Activated T-cell treated with anti-CD3 and anti-CD28 coated beads for 24 hours (primary cell): ENCODE measurements at regions not wholly inside any gene's neighbourhood (a gene's known extent, or its start where the extent isn't known, plus 50 kb on each side); places are given as distances from the start of the nearest gene placed in this dataset.

Source experiments
- DNase-seq: peaks from one replicate; pipeline ENCODE4 v3.0.0-alpha.2; 2020; ENCODE audit warnings: low read depth

DNA sequence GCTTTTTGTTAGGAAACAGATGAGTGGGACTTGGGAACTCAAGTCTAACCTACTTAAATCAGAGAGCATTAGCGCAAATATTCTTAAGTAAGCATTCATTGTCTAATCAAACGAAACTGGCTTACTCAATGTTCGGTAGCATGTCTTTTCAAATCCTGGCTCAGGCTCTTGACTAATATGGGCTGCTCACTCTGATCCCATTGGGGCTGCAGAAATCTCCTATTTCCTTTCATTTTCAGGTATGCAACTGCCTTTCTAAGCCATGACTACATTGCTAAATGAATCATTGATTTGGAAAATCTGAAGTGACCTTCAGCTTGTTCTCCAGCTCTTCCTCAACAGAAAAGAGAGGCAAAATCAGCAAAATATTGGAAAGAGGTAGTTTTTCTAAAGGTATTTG is 2084.4 kb upstream of the PIK3C3 start:
- no peak for DNase-seq

DNA sequence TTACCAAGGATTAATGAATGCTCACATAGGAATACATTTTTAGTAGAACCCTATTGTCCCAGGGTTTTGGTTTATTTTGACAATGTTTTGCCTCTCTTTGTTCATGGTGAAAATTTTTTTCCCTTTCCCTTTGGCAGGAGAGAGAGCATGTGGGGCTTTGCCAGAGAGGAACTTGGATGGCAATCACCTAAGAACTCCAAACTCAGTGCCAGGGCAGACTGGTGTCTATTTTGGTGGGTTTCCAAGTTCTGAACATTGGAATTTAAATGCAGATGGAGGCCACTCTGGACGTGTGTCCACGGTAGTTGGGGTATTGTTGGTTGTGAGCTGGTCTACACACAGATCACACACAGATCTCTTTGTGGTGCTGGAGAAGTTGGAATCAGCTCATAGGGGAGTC is 2091.1 kb upstream of the PIK3C3 start:
- no peak for DNase-seq

DNA sequence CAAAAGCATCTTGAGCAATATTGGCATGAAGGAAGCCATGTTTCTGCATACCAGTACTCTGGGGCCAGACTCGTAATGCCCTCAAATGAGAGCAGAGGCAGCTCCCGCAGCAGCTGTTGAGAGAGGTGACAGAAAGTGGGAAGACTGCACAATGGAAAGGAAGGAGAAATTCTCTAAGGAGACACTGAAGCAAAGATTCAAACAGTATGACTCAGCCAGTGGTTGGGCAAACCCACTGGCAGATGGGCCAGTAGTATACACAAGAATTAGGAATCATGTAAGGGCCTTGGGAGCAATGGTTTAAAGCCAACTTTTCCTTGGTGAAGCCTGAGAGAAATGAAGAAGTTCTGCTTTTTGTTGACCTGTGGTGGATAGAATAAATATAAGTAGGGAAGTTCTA is 2092.7 kb upstream of the PIK3C3 start:
- DNase-seq, result no peak

DNA sequence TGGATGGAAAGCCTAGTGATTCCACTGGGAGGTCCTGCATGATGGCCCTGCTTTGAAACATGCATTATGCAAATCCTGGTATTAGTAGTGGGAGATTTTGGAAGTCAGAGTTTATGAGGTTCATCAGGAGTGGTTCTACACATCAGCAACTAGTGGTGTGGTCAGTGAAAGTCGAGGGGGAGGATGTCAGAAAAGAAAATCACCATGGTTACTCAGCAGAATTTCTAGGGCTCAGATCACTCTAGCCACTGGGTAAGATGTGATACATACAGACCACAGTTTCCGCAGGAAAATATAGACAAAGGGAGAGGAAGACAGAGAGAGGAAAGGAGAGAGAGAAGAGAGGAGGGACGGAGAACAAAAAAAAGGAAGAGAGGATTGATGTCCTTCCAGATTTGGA is 2100.7 kb upstream of the PIK3C3 start:
- DNase-seq, result no peak

DNA sequence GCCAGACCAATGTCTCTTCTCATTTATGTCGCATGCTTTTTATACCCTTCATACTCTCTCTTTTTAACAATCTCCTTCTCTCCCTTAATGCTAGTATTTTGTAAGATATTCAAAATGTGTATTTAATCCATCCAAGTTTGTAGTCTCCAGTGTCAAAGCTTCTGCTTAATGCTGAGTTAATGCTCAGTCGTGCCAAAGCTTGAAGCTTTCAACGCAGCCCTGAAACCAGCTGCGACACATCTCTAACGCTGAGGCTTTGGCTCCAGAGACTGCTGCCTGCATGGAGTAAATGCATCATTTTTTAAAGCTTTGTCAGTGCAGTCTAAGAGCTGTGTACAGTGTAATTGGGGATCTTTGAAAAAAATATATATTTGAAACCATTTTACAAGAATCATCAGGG is 2108.8 kb upstream of the PIK3C3 start:
- no peak for DNase-seq

DNA sequence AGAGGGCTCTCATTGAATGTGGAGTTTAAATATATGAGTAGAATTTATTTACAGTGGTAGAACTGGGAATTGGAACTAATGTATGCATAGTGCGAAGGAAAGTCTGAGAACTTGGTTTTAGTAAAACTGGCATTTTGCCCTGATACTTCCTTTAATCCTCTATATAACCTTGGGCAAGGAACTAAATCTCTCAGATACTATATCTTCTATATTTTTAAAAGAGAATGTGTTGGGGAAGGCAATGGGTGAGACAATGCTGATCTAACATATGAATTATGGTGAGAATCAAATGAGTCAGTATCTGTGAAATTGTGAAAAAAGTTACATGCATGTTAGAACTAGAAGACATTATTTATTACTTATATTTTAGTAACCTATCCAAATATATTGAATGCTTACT is 2109.4 kb upstream of the PIK3C3 start:
- DNase-seq, result no peak

DNA sequence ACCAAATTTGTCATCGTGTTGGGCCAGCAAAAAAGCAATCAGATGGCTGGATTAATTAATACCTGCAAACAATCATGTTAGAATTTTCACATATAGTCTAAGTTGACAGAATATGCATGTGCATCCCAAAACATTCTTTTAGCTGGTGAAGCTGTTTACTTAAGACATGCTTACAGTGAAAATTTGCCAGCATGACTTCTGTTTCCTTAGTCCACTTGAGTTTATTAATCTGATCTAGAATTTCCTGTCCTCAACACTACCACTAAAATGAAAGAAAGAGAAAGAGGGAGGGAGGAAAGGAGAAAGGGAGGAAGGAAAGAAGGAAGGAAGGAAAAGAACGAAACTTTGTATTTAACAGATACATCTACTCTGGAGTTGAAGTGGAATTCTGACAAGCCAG is 2109.9 kb upstream of the PIK3C3 start:
- no peak for DNase-seq

DNA sequence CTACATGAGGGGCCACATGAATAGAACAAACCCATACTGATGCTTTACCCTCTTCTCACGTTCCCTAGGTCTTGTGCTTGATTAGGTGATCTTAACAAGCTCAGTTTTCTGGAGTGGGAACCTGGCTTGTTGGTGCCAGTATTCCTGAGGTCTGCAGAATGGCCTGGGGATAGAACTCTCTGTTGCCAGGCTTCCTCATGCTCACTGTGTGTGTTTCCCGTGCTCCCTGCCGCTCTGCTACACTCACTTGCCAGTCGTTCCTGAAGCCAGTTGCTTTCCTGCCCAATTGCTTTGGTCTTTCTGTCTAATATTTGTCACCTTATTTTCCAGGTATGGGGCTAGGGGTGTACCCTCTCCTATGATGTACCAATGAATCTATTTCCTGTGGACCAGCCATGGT is 2111.5 kb upstream of the PIK3C3 start:
- DNase-seq, result no peak

DNA sequence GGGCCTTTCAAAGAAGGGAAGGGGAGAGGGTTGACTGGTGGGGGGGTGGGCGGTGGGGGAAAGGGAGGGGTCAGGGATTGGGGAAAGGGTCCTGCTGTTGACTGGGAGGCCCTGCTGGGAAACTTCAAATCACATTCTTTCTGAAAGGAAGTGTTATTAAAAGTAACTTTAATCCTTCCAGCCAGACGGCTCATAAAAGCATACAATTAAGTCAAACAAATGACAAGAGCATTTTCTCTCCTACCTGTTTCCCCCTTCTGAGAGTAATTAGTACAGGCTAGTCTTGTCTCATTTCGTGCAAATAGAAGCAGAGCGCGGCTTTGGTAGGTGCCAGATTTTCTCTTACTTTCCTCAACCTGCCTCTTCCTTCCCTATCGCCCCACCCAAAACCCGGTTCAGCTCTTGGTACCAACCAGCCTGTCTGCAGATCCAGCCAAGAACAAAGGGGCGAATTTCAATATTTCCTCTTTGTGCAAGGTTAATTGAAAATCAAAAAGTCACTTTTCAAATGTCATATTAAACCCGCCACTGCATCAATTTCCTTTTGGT is 2112.6 kb upstream of the PIK3C3 start:
- no peak for DNase-seq

DNA sequence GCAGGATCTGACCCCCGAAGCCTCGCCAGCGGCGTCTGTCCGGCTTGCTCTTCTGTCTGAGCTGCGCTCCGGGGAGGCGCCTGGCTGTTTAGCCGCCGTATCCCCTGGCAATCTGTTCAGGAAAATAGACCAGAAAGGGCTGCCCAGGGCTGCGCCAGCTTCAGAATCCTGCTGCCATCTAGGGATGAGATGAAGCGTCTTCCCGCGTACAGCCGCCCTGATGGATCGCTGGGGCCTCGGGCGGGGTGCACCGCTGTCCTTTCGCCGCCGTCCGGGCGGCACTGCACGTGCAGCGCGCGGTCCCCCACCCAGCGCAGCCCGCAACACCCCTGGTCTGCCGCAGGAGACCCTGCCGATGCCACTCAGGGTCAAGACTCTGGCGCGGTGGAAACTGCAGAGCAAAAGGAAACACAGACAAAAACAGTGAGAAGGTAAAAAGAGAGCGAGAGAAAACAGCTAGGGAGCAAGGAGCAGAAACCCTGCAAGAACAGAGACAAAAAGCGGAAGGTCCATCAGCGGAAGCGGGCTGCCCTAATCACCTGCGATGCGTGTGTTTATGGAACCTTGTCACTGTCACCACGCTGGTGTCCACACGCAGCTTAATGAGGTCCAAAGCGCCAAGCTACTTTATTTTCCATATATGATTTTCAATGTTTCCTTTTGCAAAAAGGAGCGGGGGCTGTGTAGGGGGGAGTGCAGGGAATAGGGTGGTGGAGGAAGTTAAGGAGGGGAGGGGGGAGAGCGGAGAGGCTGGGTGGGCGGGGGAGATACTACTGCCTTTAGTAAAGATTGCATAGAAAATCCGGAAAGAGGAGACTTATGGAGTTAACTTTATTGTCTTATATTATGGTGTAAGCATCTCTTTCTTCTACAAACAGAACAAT is 2113.3 kb upstream of the PIK3C3 start:
- DNase-seq, result no peak

DNA sequence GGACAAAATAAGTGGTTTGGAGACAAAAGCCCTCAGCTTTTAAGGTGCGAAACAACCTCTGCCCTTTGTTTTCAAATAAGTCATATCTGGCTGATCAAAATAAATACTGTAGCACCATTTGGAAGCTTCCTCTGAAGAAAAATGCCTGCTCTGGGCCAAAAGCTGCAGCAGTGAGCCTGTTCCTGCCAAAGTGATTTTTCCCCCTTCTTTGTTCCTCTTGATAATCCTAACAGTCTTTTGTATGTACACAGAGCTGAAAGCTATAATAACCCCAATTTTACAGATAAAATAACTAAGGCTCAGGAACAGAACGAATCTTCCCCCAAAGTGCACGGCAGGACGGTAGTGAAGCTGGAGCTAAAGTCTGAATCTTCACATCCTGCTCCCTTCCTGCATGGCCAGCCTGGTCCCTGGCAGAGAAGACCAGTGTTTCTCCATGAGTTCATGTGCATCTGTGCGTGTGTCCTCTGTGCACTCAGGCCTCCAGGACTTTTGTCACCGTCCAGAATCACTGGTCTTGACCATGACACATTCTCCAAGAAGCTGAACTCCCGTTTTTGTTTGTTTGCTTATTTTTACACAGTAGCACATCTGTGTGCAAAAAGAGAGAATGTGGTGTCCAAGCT is 2114.1 kb upstream of the PIK3C3 start:
- DNase-seq, result no peak

DNA sequence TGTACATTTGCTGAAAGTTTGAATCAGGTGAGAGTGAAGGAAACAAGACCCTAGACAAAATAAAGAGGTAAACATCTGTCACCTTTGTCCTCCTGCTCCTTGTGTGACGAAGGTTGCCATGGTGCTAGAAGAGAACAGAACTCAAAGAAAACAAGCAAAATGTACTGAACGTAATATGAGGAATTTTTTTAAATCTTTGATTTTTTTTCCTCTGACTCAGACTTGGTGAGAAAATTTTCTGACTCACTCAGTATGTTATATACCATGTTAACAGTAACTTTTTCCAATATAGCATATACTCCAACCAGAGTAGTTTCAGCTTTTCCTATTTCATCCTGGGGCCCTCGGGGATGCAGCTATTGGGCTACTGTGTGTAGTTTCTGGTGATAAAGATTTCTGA is 2114.6 kb upstream of the PIK3C3 start:
- DNase-seq, result no peak

DNA sequence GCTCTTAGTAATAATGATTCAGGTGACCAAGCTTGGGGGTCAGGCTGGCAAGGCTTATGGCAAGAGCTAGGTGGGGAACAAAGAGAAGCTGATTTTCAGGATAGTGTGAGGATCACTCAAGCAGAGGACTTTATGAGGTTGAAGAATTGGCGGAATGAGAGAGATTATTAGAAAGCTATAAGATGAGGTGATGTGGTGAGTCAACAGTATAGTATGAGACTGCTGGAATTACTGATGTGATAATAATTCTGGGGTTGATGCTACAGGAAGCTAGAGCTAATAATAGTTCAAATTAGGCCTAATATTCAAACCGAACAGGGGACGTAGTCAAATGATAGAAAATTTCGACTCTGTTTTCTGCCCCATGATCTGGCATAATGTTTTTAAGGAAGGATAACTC is 2115.3 kb upstream of the PIK3C3 start:
- DNase-seq, result no peak

DNA sequence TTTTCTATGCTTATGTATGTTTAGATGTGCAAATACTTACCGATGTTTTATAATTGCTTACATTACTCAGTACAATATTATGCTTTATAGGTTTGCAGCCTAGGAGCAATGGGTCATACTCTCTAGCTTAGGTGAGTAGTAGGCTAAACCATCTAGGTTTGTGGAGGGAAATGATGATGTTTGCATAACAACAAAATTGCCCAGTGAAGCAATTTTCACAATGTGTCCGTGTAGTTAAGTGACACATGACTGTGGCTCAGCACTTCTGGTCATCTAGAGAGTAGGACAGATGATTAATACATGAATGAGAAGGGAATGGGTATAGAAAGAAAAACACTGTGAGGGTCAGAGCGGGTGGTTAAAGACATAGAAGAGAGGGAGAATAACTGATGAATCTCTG is 2116.2 kb upstream of the PIK3C3 start:
- DNase-seq, result no peak

DNA sequence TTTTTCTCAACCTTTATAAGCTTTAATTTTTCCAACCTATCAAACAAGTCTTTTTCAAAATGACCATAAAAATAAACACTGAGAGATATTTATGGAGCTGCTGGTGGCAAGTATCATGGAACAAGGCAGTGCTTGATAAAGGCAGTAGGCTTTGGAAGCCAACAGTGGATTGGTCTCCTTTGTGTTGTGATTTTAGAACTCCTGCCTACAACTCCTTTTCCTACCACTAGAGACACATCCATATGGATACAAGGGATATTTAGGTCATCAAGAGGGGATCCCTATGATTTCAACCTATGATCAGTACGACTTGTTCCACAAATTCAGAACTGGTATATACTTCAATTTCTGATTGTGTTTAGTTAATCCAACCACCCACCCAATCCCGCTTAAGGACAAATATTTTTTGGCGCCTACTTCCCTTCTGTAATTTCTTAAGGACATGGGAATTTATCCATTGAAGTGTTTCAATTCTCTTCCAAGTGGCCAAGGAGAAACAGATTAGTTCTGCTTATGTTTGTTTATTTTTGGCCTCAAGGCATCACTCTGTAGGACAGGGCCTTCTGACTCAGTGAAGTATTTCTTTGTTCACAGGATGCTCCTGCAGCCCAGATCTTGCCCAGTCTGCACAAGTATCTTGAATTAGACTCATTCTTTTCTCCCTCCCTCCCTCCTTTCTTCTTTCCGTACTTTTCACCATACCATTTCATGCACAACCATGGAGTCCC is 2119.6 kb upstream of the PIK3C3 start:
- DNase-seq, result no peak

DNA sequence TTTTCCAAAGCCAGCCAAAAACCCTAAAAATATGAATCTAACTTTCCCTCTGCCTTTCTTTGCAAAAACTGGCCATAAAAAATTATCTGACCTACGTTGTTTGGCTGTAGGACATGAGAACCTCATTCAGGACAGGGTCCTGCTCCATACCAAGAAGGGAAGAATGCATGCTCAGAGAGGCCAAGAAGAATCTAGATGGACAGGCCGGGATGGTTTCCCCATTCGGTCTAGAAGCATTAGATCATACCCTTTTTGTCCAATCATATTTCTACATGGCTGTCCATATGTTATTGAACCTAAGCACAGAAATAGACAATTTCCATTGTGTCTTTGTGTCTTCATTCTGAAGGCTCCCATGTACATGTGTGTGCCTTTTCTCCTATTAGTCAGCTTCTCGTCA is 2120.4 kb upstream of the PIK3C3 start:
- no peak for DNase-seq

DNA sequence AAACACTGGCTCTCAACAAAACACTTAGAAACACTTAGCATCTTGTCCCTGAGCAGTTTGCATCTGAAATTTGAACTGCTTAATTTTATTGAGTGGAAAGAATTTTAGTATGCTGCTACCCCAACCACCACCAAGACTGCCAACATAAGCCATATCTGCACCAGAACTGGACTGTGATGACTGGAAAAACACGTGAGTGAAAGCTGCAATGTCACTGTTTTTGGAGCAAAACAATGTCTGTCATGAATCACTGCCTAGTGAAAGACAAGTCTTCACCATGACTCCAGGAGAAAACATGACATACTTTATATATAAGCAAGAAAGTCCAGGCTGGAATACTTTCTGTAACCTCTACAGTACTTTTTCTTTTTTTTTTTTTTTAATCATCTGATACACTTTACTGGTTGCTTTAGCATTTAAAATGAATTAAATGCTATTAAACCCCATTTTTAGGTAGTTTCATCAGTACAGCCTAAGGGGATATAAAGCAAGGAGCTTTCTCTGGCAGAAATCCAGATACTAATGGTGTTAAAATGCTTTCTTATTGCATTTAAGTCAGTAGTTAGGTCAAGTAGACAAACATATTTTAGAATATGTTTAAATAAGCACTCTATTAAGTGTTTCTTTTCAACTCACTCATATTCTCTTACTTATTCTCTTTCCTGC is 2129.4 kb upstream of the PIK3C3 start:
- DNase-seq, result no peak

DNA sequence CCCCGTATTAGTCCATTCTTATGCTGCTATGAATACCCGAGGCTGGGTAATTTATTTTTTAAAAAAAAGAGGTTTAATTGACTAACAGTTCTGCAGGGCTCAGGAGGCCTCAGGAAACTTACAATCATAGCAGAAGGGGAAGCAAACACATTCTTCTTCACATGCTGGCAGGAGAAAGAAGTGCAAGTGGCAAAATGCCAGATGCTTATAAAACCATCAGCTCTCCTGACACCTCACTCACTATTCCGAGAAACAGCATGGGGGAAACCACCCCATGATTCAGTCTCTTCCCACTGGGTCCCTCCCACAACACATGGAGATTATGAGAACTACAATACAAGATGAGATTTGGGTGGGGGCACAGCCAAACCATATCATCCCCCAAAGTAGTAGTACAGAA is 2148.5 kb upstream of the PIK3C3 start:
- no peak for DNase-seq

DNA sequence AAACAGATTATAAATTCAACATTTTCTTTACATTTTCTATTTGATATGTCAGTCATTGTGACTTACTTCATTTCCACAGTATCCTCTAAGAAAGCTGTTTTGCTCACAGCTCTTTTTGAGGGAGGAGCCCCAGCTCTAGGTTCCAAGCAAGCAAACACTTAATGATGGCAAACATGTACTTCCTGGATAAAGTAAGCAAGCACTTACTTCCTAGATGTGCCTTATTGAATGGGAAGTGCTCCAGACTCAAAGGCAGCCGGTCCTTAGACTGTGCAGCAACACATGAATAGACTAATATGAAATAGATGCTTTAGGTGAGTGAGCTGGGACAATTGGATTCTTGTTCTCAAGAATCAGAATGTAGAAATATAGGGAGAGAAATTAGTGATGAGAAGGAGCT is 2149.8 kb upstream of the PIK3C3 start:
- DNase-seq, result no peak

DNA sequence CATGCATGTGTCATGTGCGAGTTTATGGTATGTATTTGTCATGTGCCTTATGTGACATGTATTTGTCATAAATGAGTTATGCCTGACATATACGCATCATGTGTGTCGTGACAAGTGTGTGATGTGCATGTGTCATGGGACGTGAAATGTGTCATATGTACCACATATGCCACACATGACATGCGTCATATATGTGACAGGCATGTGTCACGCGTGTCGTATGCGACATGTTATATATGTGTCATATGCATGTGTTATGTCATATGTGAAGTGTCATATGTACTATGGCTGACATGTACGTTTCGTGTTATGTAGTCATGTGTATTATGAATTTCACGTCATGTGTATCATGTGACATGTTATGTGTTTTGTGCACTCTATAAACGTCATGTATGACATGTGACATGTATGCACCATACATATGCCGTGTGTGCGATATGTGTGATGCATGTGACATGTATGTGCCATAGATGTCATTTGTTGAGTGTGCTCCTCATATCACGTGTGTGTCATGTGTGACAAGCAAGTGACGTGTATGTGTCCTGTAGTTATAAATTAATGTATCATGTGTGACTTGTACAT is 2152.3 kb upstream of the PIK3C3 start:
- DNase-seq, result no peak

DNA sequence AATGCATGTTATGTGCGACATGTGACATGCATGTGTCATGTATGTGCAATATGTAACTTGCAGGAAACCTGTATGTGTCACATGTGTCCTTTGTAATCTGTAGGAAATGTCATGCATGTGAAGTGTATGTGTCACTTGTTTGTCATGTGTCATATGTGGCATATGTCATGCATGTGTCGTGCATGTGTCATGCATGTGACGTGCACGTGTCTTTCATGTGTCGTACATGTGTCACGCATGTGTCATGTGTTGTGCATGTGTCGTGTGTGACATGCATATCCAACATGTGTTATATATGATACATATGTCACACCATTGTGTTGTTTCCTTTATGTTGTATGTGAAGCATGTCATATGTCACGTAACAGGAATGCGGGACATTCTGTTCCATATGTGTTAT is 2153.2 kb upstream of the PIK3C3 start:
- DNase-seq, result no peak

DNA sequence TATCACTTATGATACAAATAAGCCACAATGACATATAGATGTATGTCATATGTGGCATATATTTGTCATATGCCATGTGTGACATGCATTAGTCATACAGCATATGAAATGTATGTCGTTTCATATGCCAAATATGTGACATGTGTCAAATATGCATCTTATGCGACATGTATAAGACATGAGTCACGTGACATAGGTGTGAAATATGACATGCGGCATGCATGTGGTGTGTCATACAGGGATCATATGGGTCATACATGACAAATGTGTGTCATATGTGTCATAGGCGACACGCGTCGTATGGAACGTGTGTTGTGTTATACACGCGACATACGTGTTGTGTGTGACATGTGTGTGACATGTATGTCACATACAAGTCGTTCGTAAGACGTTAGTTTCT is 2154.0 kb upstream of the PIK3C3 start:
- no peak for DNase-seq
